Vagina (tissue), 2 donors: ENCODE measurements at regions not wholly inside any gene's neighbourhood (a gene's known extent, or its start where the extent isn't known, plus 50 kb on each side); places are given as distances from the start of the nearest gene placed in this dataset.

Source experiments
- DNase-seq, 2 donors: peaks; one replicate each; pipeline ENCODE4 v3.0.0-alpha.2; 2017; ENCODE audit errors: extremely low spot score in 2 of 2
- H3K27ac ChIP-seq: fragments of 200-600 bp; sonication (generic); one replicate; pipeline ENCODE4 v1.5.1; 2019
- H3K27me3 ChIP-seq: fragments of 200-600 bp; sonication (generic); one replicate; pipeline ENCODE4 v1.5.1; 2019
- H3K36me3 ChIP-seq, 2 donors: fragments of 200-600 bp; sonication (generic); one replicate each; pipeline ENCODE4 v1.5.1; 2017 to 2019
- H3K4me1 ChIP-seq: fragments of 200-600 bp; sonication (generic); one replicate; pipeline ENCODE4 v1.5.1; 2019
- H3K4me3 ChIP-seq, 2 donors: fragments of 200-600 bp; sonication (generic); 1 replicate in 1 of 2; 2 replicates in 1 of 2; pipeline ENCODE4 v1.5.1; 2016 to 2019
- H3K9me3 ChIP-seq: fragments of 200-600 bp; sonication (generic); one replicate; pipeline ENCODE4 v1.5.1; 2019
- CTCF ChIP-seq, 3 experiments: fragments of 450-650 bp in 2 of 3; fragments of 200-600 bp in 1 of 3; sonication (generic) in 1 of 3; IDR thresholded peaks; one replicate each; pipeline ENCODE4 v1.5.1; 2017 to 2019; ENCODE audit warnings: antibody characterized with exemption in 3 of 3, mild to moderate bottlenecking in 2 of 3, moderate library complexity in 2 of 3
- POLR2A ChIP-seq, 2 donors: fragments of 450-650 bp; IDR thresholded peaks; one replicate each; pipeline ENCODE4 v1.6.1; 2017; ENCODE audit warnings: antibody characterized with exemption in 2 of 2, mild to moderate bottlenecking in 2 of 2, moderate library complexity in 2 of 2
- POLR2AphosphoS5 ChIP-seq, 2 donors: sonication (generic); formaldehyde crosslinking; IDR thresholded peaks; one replicate each; pipeline ENCODE4 v1.9.0; 2017; ENCODE audit warnings: antibody characterized with exemption in 2 of 2, mild to moderate bottlenecking in 2 of 2, low read depth in 1 of 2; ENCODE audit not compliant: insufficient read depth in 1 of 2
- intact Hi-C: fragments of 100-400 bp; cut with DNase I; formaldehyde crosslinking; loops from one replicate; pipeline ENCODE4 v1.15.1; 2023

GRCh38 chr2:8400196-8400595, 281.7 kb upstream of the ID2 start:
- Histone ChIP-seq H3K36me3 (no peaks in the 10 kb centered on the region), H3K4me1 (no peaks in the 10 kb centered on the region), H3K27me3 (no peaks in the 10 kb centered on the region), H3K4me3 (no peak overlapping the region), H3K9me3 (no peaks in the 10 kb centered on the region), H3K27ac (no peak overlapping the region)
- intact Hi-C loops = no loop called here
- DNase-seq = no peak
- no peak for TF ChIP-seq POLR2A (IDR thresholded peaks at IDR 0.05)
- TF ChIP-seq POLR2AphosphoS5 (IDR thresholded peaks at IDR 0.05; ENCODE audit: insufficient read depth in 1 of 2, low read depth in 1 of 2) = no peak
- TF ChIP-seq CTCF (IDR thresholded peaks at IDR 0.05) = no peak

DNA sequence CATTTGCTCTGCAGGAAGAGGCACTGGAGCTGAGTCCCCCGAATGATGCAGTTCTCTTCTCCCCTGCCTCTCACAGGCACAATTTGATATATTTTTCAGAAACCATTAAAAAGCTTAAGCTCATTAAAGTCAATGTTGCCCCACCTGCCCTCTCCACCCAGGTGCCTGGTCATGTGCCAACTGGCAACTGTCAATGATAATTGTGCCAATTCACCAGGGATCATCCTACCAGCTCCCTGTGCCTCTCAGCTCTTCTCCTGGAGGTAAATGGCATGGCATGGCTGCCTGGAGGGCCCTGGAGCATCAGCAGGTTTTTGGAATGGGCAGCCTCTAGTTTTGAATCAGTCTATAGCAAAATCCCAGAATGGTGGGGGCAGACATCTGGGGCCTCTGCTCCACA, 279.6 kb upstream of the ID2 start:
- no peak overlapping the region for H3K4me3 ChIP-seq
- no peak overlapping the region for H3K27ac ChIP-seq
- H3K9me3 ChIP-seq = no peaks in the 10 kb centered on the region
- no peaks in the 10 kb centered on the region for H3K36me3 ChIP-seq
- TF ChIP-seq POLR2AphosphoS5 (IDR thresholded peaks at IDR 0.05; ENCODE audit: insufficient read depth in 1 of 2, low read depth in 1 of 2) (no peak), CTCF (IDR thresholded peaks at IDR 0.05) (no peak), POLR2A (IDR thresholded peaks at IDR 0.05) (no peak)
- H3K27me3 ChIP-seq = no peaks in the 10 kb centered on the region
- no peaks in the 10 kb centered on the region for H3K4me1 ChIP-seq
- intact Hi-C loops = no loop called here
- no peak for DNase-seq

- H3K4me3 ChIP-seq = no peak overlapping the region
- intact Hi-C loops = no loop called here
- no peak overlapping the region for H3K27ac ChIP-seq
- TF ChIP-seq POLR2AphosphoS5 (IDR thresholded peaks at IDR 0.05; ENCODE audit: insufficient read depth in 1 of 2, low read depth in 1 of 2) (no peak), CTCF (IDR thresholded peaks at IDR 0.05) (no peak), POLR2A (IDR thresholded peaks at IDR 0.05) (no peak)
- DNase-seq = no peak
- H3K9me3 ChIP-seq = no peaks in the 10 kb centered on the region
- no peaks in the 10 kb centered on the region for H3K4me1 ChIP-seq
- no peaks in the 10 kb centered on the region for H3K27me3 ChIP-seq
- H3K36me3 ChIP-seq = no peaks in the 10 kb centered on the region
Observed at GRCh38 chr2:8403876-8404275, 278.0 kb upstream of the ID2 start.

DNA sequence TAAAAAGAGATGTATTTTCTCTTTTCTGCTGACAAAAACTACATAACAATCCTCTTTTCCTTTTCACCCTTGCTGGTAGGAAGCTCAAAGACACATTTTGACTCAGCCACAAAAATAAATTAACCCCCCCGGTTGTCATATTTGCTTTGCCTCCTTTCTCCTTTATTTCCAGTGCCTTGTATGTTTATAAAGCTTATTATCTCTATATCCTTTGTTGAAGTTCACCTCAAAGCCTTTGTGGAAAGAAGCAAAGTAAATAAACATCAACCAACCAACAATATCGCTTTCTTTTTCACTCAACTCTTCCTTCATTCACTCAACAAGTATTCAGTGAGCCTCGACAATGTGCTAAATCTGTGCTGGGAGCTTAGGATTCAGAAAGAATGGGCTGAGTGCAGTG, 276.5 kb upstream of the ID2 start:
- Histone ChIP-seq H3K4me3 (no peak overlapping the region), H3K27me3 (no peaks in the 10 kb centered on the region), H3K27ac (no peak overlapping the region), H3K9me3 (no peaks in the 10 kb centered on the region), H3K4me1 (no peaks in the 10 kb centered on the region), H3K36me3 (no peaks in the 10 kb centered on the region)
- DNase-seq = no peak
- TF ChIP-seq POLR2AphosphoS5 (IDR thresholded peaks at IDR 0.05; ENCODE audit: insufficient read depth in 1 of 2, low read depth in 1 of 2) = no peak
- no peak for TF ChIP-seq POLR2A (IDR thresholded peaks at IDR 0.05)
- no peak for TF ChIP-seq CTCF (IDR thresholded peaks at IDR 0.05)
- intact Hi-C loops = no loop called here

DNA sequence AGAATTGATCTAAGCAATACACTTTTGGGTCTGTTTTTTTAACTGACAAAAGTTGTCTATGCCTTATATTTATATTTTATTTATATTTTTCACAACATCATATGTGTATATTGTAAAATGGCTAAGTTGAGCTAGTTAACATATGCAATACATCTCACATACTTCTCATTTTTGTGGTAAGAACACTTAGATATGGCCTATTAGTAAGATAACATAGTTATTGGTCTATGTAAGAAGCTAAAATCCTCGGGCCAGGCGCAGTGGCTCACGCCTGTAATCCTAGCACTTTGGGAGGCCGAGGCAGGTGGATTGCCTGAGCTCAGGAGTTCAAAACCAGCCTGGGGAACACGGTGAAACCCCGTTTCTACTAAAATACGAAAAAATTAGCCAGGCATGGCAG, 275.6 kb upstream of the ID2 start:
- intact Hi-C loops = no loop called here
- Histone ChIP-seq H3K9me3 (no peaks in the 10 kb centered on the region), H3K4me1 (no peaks in the 10 kb centered on the region), H3K27ac (no peak overlapping the region), H3K27me3 (no peaks in the 10 kb centered on the region), H3K4me3 (no peak overlapping the region), H3K36me3 (no peaks in the 10 kb centered on the region)
- no peak for TF ChIP-seq POLR2A (IDR thresholded peaks at IDR 0.05)
- TF ChIP-seq POLR2AphosphoS5 (IDR thresholded peaks at IDR 0.05; ENCODE audit: insufficient read depth in 1 of 2, low read depth in 1 of 2) = no peak
- no peak for TF ChIP-seq CTCF (IDR thresholded peaks at IDR 0.05)
- no peak for DNase-seq
